Activated B cell treated with CpG ODN at 0.5 μM for 24 hours (primary cell): ENCODE measurements at regions not wholly inside any gene's neighbourhood (a gene's known extent, or its start where the extent isn't known, plus 50 kb on each side); places are given as distances from the start of the nearest gene placed in this dataset.

Source experiments
- ATAC-seq: fragments of 200-7000 bp; cut with Tn5 transposase; one replicate; pipeline ENCODE4 v1.10.0; 2021; ENCODE audit warnings: low read depth, mild to moderate bottlenecking, moderate library complexity
- CTCF ChIA-PET: fragments of 350-600 bp; sonication (Branson Sonifier 250); formaldehyde crosslinking; loops from one replicate; lab custom pipeline; 2021; ENCODE audit warnings: antibody characterized with exemption; lab: Charles Lee
- POLR2A ChIA-PET: fragments of 350-600 bp; sonication (Branson Sonifier 250); formaldehyde crosslinking; loops from one replicate; lab custom pipeline; 2021; ENCODE audit warnings: antibody characterized with exemption; lab: Charles Lee
- DNase-seq: peaks from one replicate; pipeline ENCODE4 v3.0.0; 2022
- H3K27ac Mint-ChIP-seq: one replicate; pipeline ENCODE4 v1.8.0; 2020; ENCODE audit warnings: mixed read lengths
- H3K27me3 Mint-ChIP-seq: one replicate; pipeline ENCODE4 v1.8.0; 2021; ENCODE audit warnings: mixed read lengths
- H3K36me3 Mint-ChIP-seq: one replicate; pipeline ENCODE4 v1.8.0; 2021; ENCODE audit warnings: low read depth, mixed read lengths
- H3K4me1 Mint-ChIP-seq: one replicate; pipeline ENCODE4 v1.8.0; 2021; ENCODE audit warnings: mixed read lengths
- H3K4me3 Mint-ChIP-seq: one replicate; pipeline ENCODE4 v1.8.0; 2020; ENCODE audit warnings: mild to moderate bottlenecking, mixed read lengths
- H3K9me3 Mint-ChIP-seq: one replicate; pipeline ENCODE4 v1.8.0; 2020; ENCODE audit warnings: mixed read lengths
- intact Hi-C: fragments of 100-400 bp; cut with micrococcal nuclease; formaldehyde crosslinking; loops from one replicate; pipeline ENCODE4 v1.15.1; 2024
- TF ChIP-seq, protein P1 (sequence below): fragments of 200-600 bp; IDR thresholded peaks from one replicate; pipeline ENCODE4 v1.8.0; 2022; ENCODE audit warnings: antibody characterized with exemption, mild to moderate bottlenecking

GRCh38 chr5:156241266-156241665 lies 85.7 kb upstream of the SGCD start:
- POLR2A ChIA-PET: no interaction called here
- ATAC-seq: no peak
- Mint-ChIP-seq H3K4me1 (no peaks in the 10 kb centered on the region), H3K27me3 (no peaks in the 10 kb centered on the region), H3K9me3 (no peaks in the 10 kb centered on the region), H3K27ac (no peak overlapping the region), H3K4me3 (no peak overlapping the region), H3K36me3 (no peaks in the 10 kb centered on the region)
- intact Hi-C loops: no loop called here
- no peak for DNase-seq
- TF ChIP-seq, protein P1, sequence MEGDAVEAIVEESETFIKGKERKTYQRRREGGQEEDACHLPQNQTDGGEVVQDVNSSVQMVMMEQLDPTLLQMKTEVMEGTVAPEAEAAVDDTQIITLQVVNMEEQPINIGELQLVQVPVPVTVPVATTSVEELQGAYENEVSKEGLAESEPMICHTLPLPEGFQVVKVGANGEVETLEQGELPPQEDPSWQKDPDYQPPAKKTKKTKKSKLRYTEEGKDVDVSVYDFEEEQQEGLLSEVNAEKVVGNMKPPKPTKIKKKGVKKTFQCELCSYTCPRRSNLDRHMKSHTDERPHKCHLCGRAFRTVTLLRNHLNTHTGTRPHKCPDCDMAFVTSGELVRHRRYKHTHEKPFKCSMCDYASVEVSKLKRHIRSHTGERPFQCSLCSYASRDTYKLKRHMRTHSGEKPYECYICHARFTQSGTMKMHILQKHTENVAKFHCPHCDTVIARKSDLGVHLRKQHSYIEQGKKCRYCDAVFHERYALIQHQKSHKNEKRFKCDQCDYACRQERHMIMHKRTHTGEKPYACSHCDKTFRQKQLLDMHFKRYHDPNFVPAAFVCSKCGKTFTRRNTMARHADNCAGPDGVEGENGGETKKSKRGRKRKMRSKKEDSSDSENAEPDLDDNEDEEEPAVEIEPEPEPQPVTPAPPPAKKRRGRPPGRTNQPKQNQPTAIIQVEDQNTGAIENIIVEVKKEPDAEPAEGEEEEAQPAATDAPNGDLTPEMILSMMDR: no peak
- CTCF ChIA-PET: no interaction called here

DNA sequence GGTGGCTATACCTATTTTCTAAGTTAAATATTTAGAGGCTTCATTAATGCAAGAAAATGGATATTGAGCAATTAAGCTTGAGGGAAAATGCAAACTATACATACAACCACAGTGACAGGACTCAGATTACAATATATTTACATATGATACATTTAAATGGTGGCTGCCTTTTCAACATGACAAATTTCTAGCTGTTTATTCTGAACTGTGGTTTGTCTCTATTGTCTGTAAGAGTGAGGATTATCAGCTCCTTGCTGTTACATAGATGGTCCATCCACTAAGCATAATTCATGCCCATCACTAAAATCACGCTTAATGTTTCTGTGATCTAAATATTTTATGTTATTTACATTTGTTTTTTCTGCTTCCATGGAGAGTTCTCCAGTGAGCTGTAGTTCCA lies 81.1 kb upstream of the SGCD start:
- ChIA-PET POLR2A (no interaction called here), CTCF (no interaction called here)
- DNase-seq (no peak), ATAC-seq (no peak)
- intact Hi-C loops: no loop called here
- TF ChIP-seq, protein P1: no peak
- no peaks in the 10 kb centered on the region for H3K9me3 Mint-ChIP-seq
- H3K27me3 Mint-ChIP-seq: no peaks in the 10 kb centered on the region
- H3K4me3 Mint-ChIP-seq: no peak overlapping the region
- H3K36me3 Mint-ChIP-seq: no peaks in the 10 kb centered on the region
- H3K4me1 Mint-ChIP-seq: no peaks in the 10 kb centered on the region
- no peak overlapping the region for H3K27ac Mint-ChIP-seq

DNA sequence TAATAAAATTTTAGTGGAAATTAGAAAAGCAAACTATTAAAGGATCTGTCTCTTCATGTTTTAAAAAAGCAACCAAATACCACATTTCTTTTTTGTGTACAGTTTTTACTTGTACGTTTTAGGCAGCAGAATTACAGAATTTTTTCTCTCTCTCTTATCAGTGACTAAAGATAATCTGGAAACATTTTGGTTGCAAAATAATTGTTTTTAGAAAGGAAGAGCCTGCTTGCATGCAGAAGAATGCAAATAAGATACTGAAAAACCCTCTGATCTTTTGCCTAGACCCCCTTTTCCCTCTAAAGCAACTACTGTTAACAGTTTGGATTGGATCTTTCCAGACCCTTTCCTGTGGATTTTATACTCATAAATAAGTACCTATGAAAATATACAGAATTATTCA lies 75.9 kb upstream of the SGCD start:
- POLR2A ChIA-PET: no interaction called here
- H3K36me3 Mint-ChIP-seq: no peaks in the 10 kb centered on the region
- intact Hi-C loops: no loop called here
- no peak overlapping the region for H3K27ac Mint-ChIP-seq
- no peak for DNase-seq
- H3K4me3 Mint-ChIP-seq: no peak overlapping the region
- H3K4me1 Mint-ChIP-seq: no peaks in the 10 kb centered on the region
- no peaks in the 10 kb centered on the region for H3K27me3 Mint-ChIP-seq
- ATAC-seq: no peak
- CTCF ChIA-PET: no interaction called here
- H3K9me3 Mint-ChIP-seq: no peaks in the 10 kb centered on the region
- TF ChIP-seq, protein P1: no peak

GRCh38 chr5:156253130-156253529 lies 73.8 kb upstream of the SGCD start:
- Mint-ChIP-seq H3K4me1 (no peaks in the 10 kb centered on the region), H3K27me3 (no peaks in the 10 kb centered on the region), H3K36me3 (no peaks in the 10 kb centered on the region), H3K9me3 (no peaks in the 10 kb centered on the region), H3K4me3 (no peak overlapping the region), H3K27ac (no peak overlapping the region)
- ChIA-PET CTCF (no interaction called here), POLR2A (no interaction called here)
- TF ChIP-seq, protein P1: no peak
- DNase-seq (no peak), ATAC-seq (no peak)
- intact Hi-C loops: no loop called here

GRCh38 chr5:156254196-156254595 lies 72.8 kb upstream of the SGCD start:
- H3K27ac Mint-ChIP-seq: no peak overlapping the region
- intact Hi-C loops: no loop called here
- POLR2A ChIA-PET: no interaction called here
- no peaks in the 10 kb centered on the region for H3K27me3 Mint-ChIP-seq
- H3K9me3 Mint-ChIP-seq: no peaks in the 10 kb centered on the region
- no peak for DNase-seq
- ATAC-seq: no peak
- CTCF ChIA-PET: no interaction called here
- no peak overlapping the region for H3K4me3 Mint-ChIP-seq
- H3K36me3 Mint-ChIP-seq: no peaks in the 10 kb centered on the region
- no peaks in the 10 kb centered on the region for H3K4me1 Mint-ChIP-seq
- TF ChIP-seq, protein P1: no peak
